HepG2 (cell line): ENCODE measurements at regions not wholly inside any gene's neighbourhood (a gene's known extent, or its start where the extent isn't known, plus 50 kb on each side); places are given as distances from the start of the nearest gene placed in this dataset.

Source experiments
- ATAC-seq: fragments of 200-7000 bp; cut with Tn5 transposase; 3 replicates; pipeline ENCODE4 v1.9.1; 2020; ENCODE audit warnings: mild to moderate bottlenecking, moderate library complexity
- BruUV-seq: library from RNA; stranded (reverse); fragments of 400-500 nt; replicated peaks from 2 replicates; lab custom pipeline; 2021; lab: Mats Ljungman, UMichigan
- CTCF ChIA-PET: fragments of 300-600 bp; formaldehyde crosslinking; extraction: SDS; loops from one replicate; lab custom pipeline; 2021; ENCODE audit warnings: low total read pairs, inconsistent platforms, low intra/inter-chr PET ratio; lab: Yijun Ruan, JAX
- POLR2A ChIA-PET: fragments of 350-600 bp; sonication (Branson Sonifier 250); formaldehyde crosslinking; loops from one replicate; lab custom pipeline; 2020; ENCODE audit warnings: antibody characterized with exemption, inconsistent platforms; lab: Yijun Ruan, JAX
- DNase-seq: peaks from one replicate; pipeline ENCODE4 v3.0.0-alpha.2; 2015; ENCODE audit warnings: low spot score
- FAIRE-seq: peaks from 3 replicates; lab custom pipeline; 2011; peaks lifted over from hg19 to GRCh38; lab: Jason Lieb, UNC
- H2AFZ ChIP-seq: one replicate; pipeline ENCODE4 v1.6.1; 2011; ENCODE audit warnings: low read length, inconsistent platforms
- H3K27ac ChIP-seq: fragments of 300-600 bp; 3 replicates; pipeline ENCODE4 v1.8.0; 2011; ENCODE audit warnings: mixed run types, mild to moderate bottlenecking, mixed read lengths, low read length, inconsistent platforms; ENCODE audit not compliant: insufficient read depth; ENCODE audit errors: extremely low read length
- H3K27me3 ChIP-seq, 2 experiments: fragments of 200-600 bp in 1 of 2; 2 replicates in 1 of 2; 3 replicates in 1 of 2; pipeline versions ENCODE4 v1.6.0 to v1.8.0; 2011; ENCODE audit warnings: low read length in 2 of 2, mild to moderate bottlenecking in 2 of 2, moderate library complexity in 2 of 2, inconsistent platforms in 1 of 2; ENCODE audit not compliant: insufficient read depth in 2 of 2, control insufficient read depth in 1 of 2
- H3K36me3 ChIP-seq, 2 experiments: fragments of 200-600 bp in 1 of 2; replicated peaks in 1 of 2; 2 replicates in 1 of 2; 3 replicates in 1 of 2; pipeline versions ENCODE4 v1.5.1 to v1.8.0; 2011; ENCODE audit warnings: low read length in 2 of 2, inconsistent platforms in 1 of 2; ENCODE audit not compliant: insufficient read depth in 2 of 2, control insufficient read depth in 1 of 2
- H3K4me1 ChIP-seq: 2 replicates; pipeline ENCODE4 v1.5.1; 2012; ENCODE audit warnings: low read length, inconsistent platforms; ENCODE audit not compliant: insufficient read depth
- H3K4me2 ChIP-seq: 2 replicates; pipeline ENCODE4 v1.6.0; 2011; ENCODE audit warnings: low read depth, low read length, inconsistent platforms
- H3K4me3 ChIP-seq, 3 experiments: fragments of 200-600 bp in 1 of 3; sonication (generic), shearing (Covaris generic) in 1 of 3; replicated peaks in 1 of 3; 2 replicates each; pipeline ENCODE4 v1.5.1; 2011 to 2016; ENCODE audit warnings: low read length in 3 of 3, inconsistent platforms in 2 of 3, low read depth in 2 of 3, mild to moderate bottlenecking in 2 of 3, control low read depth in 1 of 3, mixed read lengths in 1 of 3; ENCODE audit not compliant: insufficient read depth in 1 of 3
- H3K79me2 ChIP-seq: one replicate; pipeline ENCODE4 v1.6.1; 2011; ENCODE audit warnings: low read length, inconsistent platforms; ENCODE audit not compliant: insufficient read depth
- H3K9ac ChIP-seq: 2 replicates; pipeline ENCODE4 v1.6.0; 2011; ENCODE audit warnings: mild to moderate bottlenecking, low read depth, low read length, inconsistent platforms; ENCODE audit not compliant: insufficient read depth
- H3K9me3 ChIP-seq: 2 replicates; pipeline ENCODE4 v1.5.1; 2012; ENCODE audit warnings: mild to moderate bottlenecking, low read length
- H4K20me1 ChIP-seq: 2 replicates; pipeline ENCODE4 v1.6.0; 2011; ENCODE audit warnings: inconsistent platforms, mild to moderate bottlenecking, low read length, moderate library complexity; ENCODE audit not compliant: insufficient read depth
- ARNT ChIP-seq: fragments of 450-650 bp; IDR thresholded peaks from 2 replicates; pipeline ENCODE4 v1.6.1; 2017
- CHD4 ChIP-seq: fragments of 200-600 bp; sonication (generic); IDR thresholded peaks from 2 replicates; pipeline ENCODE4 v1.7.0; 2017; ENCODE audit warnings: mild to moderate bottlenecking, low read length, borderline replicate concordance
- GATA4 ChIP-seq: sonication (generic); IDR thresholded peaks from 2 replicates; pipeline ENCODE4 v1.6.1; 2016; ENCODE audit warnings: antibody characterized with exemption, low read depth, borderline replicate concordance
- HDAC6 ChIP-seq: fragments of 200-600 bp; sonication (generic); IDR thresholded peaks from 2 replicates; pipeline ENCODE4 v1.7.0; 2017; ENCODE audit warnings: mild to moderate bottlenecking, antibody characterized with exemption, low read length, low read depth
- MAF1 ChIP-seq: sonication (generic); formaldehyde crosslinking; IDR thresholded peaks from 2 replicates; pipeline ENCODE4 v1.5.0; 2020; ENCODE audit warnings: missing genetic modification reagents, borderline replicate concordance
- NFATC3 ChIP-seq: sonication (generic); formaldehyde crosslinking; IDR thresholded peaks from 2 replicates; pipeline ENCODE4 v1.5.1; 2020; ENCODE audit warnings: mild to moderate bottlenecking, missing genetic modification reagents
- NR2F6 ChIP-seq, 2 experiments: IDR thresholded peaks; 2 replicates each; pipeline ENCODE4 v1.6.1; 2016; ENCODE audit warnings: antibody characterized with exemption in 1 of 2, mild to moderate bottlenecking in 1 of 2
- ZNF432 ChIP-seq: sonication (generic); formaldehyde crosslinking; IDR thresholded peaks from 2 replicates; pipeline ENCODE4 v1.5.0; 2020; ENCODE audit warnings: missing genetic modification reagents, mild to moderate bottlenecking, borderline replicate concordance
- ZNF619 ChIP-seq: sonication (generic); formaldehyde crosslinking; IDR thresholded peaks from 2 replicates; pipeline ENCODE4 v1.4.0; 2020; ENCODE audit warnings: mild to moderate bottlenecking, missing genetic modification reagents
- ZNF737 ChIP-seq: sonication (generic); formaldehyde crosslinking; IDR thresholded peaks from 2 replicates; pipeline ENCODE4 v1.5.0; 2020; ENCODE audit warnings: missing genetic modification reagents, mild to moderate bottlenecking, borderline replicate concordance
- ZNF776 ChIP-seq: sonication (generic); formaldehyde crosslinking; IDR thresholded peaks from 2 replicates; pipeline ENCODE4 v1.4.0; 2020; ENCODE audit warnings: mild to moderate bottlenecking, missing genetic modification reagents
- ZNF891 ChIP-seq: sonication (generic); formaldehyde crosslinking; IDR thresholded peaks from 2 replicates; pipeline ENCODE4 v1.5.0; 2020; ENCODE audit warnings: mild to moderate bottlenecking, missing genetic modification reagents
- WGBS: methylation state at CpG from one replicate; pipeline ENCODE4 v1.1.6; 2017; ENCODE audit warnings: low lambda C conversion rate; 5-methylcytosine and 5-hydroxymethylcytosine counted together
- in situ Hi-C: cut with HindIII; loops from 2 replicates; pipeline ENCODE4 v1.10.0; 2017; ENCODE audit warnings: low pct_unique_long_range_greater_than_20kb; ENCODE audit not compliant: extremely low pct_ligation_motif_present
- intact Hi-C: fragments of 100-400 bp; cut with micrococcal nuclease; formaldehyde crosslinking; loops from one replicate; pipeline ENCODE4 v1.10.0; 2022; ENCODE audit not compliant: unreplicated experiment
- TF ChIP-seq, protein P1 (sequence below): sonication (generic); formaldehyde crosslinking; IDR thresholded peaks from 2 replicates; pipeline ENCODE4 v1.4.0; 2020; ENCODE audit warnings: low read depth, missing genetic modification reagents

DNA sequence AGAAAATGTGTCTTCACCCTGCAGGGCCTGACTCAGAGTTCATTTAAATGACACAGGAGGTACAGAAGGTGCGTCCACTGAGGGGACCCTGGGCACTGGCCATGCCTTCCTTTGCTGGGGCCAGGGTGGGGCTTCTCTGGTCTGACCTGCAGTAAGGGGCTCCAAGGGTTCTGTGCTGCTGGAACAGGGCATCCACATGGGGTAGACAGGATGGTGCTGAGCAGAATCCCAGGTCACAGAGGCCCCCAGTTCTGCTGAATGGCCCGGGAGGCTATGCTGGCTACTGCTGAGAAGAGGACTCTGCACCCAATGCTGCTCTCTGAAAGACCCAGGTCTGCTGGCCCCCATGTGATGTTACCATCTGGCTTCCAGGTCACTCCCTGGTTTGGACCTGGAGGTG lies 150.4 kb upstream of the GGTLC1 start (continued):
- TF ChIP-seq NFATC3 (CRISPR knock-in tag) = no peak
- no peak for TF ChIP-seq NR2F6 (IDR thresholded peaks at IDR 0.05)
- no peak for TF ChIP-seq NR2F6 (CRISPR knock-in tag; IDR thresholded peaks at IDR 0.05)
- no peak for TF ChIP-seq CHD4

DNA sequence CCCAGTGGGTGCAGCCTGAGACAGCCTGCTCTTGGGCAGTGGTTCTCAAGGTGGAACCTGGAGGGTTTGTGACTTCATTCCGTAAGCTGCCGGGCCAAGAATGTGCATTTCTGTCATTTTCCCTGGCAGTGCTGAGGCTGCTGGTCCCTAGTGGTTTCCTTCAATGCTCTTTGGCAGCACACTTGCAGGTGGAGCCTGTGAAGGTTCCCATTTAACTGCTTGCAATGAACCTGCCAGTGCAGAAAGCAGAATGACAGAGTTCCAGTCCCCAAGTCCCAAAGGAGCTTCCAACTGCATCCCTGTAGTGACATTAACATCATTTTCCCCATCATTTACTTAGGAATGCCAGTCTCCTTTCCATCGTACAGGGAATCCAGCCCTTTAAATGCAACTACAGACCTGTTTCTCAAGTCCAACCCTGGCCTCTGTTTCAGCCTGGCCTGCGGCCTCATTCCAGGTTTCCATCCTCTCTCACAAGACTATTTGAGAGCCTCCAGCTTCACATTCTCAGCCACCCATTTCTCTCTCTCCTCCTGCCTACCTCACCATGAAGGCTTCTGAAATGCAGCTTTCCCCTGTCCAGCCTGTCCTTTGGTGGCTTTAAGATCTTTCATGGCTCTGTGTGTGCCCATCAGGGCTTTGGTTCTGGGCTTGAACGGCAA lies 149.7 kb upstream of the GGTLC1 start:
- Histone ChIP-seq H3K27ac (no peak overlapping the region), H4K20me1 (no peaks in the 10 kb centered on the region), H3K36me3 (no peaks in the 10 kb centered on the region), H3K9me3 (no peaks in the 10 kb centered on the region), H3K4me3 (no peak overlapping the region), H3K4me2 (no peak overlapping the region), H2AFZ (no peak overlapping the region), H3K9ac (no peak overlapping the region), H3K79me2 (no peaks in the 10 kb centered on the region), H3K27me3 (peaks cover 4 to 11% of the 10 kb centered on the region in 2 experiments; a peak in 1 of 5 replicates), H3K4me1 (no peaks in the 10 kb centered on the region)
- CTCF ChIA-PET = no interaction called here
- WGBS = 13% methylated on average over 5 of the region's 5 CpGs
- DNase-seq (no peak), FAIRE-seq (no peak), ATAC-seq (no peak)
- POLR2A ChIA-PET = no interaction called here
- intact Hi-C loops = no loop called here
- BruUV-seq = no TSS peak
- in situ Hi-C loops = no loop called here
- TF ChIP-seq GATA4 (no peak), ZNF619 (CRISPR knock-in tag) (no peak), HDAC6 (no peak), ZNF432 (CRISPR knock-in tag) (no peak), ZNF891 (CRISPR knock-in tag) (no peak), ZNF776 (CRISPR knock-in tag) (no peak), ARNT (no peak), MAF1 (CRISPR knock-in tag) (no peak), ZNF737 (CRISPR knock-in tag) (no peak)
- TF ChIP-seq, protein P1, sequence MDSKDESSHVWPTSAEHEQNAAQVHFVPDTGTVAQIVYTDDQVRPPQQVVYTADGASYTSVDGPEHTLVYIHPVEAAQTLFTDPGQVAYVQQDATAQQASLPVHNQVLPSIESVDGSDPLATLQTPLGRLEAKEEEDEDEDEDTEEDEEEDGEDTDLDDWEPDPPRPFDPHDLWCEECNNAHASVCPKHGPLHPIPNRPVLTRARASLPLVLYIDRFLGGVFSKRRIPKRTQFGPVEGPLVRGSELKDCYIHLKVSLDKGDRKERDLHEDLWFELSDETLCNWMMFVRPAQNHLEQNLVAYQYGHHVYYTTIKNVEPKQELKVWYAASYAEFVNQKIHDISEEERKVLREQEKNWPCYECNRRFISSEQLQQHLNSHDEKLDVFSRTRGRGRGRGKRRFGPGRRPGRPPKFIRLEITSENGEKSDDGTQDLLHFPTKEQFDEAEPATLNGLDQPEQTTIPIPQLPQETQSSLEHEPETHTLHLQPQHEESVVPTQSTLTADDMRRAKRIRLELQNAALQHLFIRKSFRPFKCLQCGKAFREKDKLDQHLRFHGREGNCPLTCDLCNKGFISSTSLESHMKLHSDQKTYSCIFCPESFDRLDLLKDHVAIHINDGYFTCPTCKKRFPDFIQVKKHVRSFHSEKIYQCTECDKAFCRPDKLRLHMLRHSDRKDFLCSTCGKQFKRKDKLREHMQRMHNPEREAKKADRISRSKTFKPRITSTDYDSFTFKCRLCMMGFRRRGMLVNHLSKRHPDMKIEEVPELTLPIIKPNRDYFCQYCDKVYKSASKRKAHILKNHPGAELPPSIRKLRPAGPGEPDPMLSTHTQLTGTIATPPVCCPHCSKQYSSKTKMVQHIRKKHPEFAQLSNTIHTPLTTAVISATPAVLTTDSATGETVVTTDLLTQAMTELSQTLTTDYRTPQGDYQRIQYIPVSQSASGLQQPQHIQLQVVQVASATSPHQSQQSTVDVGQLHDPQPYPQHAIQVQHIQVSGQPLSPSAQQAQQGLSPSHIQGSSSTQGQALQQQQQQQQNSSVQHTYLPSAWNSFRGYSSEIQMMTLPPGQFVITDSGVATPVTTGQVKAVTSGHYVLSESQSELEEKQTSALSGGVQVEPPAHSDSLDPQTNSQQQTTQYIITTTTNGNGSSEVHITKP (CRISPR knock-in tag) = no peak
